GM18517 (cell line): ENCODE measurements at regions not wholly inside any gene's neighbourhood (a gene's known extent, or its start where the extent isn't known, plus 50 kb on each side); places are given as distances from the start of the nearest gene placed in this dataset.
"Not testable (repeated sequence)": the region's sequence is repeated elsewhere in the genome, so short reads cannot be mapped to it uniquely, and the experiment has no call there.

Experiments used
- ATAC-seq: cut with Tn5 transposase; IDR thresholded peaks from one replicate; pipeline ENCODE4 v1.9.1; 2021; ENCODE audit warnings: mild to moderate bottlenecking, moderate library complexity; ENCODE audit not compliant: unreplicated experiment

DNA sequence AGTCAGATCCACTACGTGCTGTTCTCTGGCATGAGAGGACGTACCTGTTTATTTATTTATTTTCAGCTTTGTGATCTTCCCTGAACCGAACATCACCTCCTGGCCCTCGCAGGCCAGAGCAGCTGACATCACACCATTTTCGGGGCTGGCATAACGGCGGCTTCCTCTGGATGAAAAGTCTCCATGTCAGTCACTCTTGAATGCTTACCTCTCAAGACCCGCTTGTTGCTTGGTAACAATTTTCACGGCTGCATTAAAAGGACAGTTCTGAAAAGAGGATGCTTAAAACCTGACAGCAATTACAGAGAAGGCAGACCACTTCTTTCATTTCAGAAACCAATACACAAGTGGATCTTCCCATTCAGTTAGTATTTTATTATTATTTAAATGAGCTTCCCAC is 159.8 kb upstream of the CDH4 start:
- ATAC-seq: no peak

DNA sequence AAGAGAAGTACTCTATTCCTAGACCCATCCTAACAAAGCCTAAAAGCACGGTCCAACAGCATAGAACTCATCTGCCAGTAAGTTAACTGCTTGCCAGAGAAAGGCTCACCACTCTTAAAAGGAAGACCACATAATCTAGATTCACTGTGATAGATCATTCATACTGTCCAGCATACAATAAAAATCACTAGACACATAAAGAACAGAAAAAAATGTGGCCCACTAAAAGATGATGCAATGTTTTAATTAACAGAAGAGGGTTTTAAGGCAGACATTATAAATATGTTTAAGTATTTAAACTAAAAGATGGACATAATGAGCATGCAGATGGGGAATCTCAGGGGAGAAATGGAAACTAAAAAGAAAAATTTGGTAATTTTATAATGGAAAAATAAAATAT is 157.5 kb upstream of the CDH4 start:
- ATAC-seq: no peak

DNA sequence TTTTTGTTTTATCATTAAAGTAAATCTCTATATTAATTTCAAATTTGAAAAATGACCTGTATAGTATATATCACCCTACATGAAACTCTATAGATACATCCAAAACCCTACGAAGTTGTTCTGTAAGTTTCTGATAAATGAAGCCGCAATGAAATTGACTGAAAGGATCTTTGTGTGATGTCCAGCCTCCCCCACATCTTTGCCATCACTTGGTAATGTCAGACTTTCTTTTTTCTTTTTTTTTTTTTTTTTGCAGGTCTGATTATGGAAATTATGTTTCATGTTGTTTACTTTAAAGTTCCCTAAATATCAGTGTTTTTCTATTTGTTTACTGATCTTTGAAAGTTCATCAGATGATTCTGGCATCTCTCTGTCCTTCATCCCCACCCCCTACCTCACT is 155.6 kb upstream of the CDH4 start:
- no peak for ATAC-seq

GRCh38 chr20:61099806-61100205 is 152.3 kb upstream of the CDH4 start:
- ATAC-seq: no peak

- no peak for ATAC-seq
These were observed 151.6 kb upstream of the CDH4 start for GRCh38 chr20:61100489-61100888.

DNA sequence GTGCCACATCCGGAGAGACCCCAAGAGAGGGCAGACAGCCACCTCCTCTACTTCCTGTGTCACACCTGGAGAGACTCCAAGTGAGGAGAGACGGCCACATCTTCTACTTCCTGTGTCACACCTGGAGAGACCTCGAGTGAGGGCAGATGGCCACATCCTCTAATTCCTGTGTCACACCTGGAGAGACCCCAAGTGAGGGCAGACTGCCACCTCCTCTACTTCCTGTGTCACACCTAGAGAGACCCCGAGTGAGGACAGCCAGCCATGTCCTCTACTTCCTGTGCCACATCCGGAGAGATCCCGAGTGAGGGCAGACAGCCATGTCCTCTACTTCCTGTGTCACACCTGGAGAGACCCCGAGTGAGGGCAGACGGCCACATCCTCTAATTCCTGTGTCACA is 150.7 kb upstream of the CDH4 start:
- ATAC-seq: not testable (repeated sequence)

DNA sequence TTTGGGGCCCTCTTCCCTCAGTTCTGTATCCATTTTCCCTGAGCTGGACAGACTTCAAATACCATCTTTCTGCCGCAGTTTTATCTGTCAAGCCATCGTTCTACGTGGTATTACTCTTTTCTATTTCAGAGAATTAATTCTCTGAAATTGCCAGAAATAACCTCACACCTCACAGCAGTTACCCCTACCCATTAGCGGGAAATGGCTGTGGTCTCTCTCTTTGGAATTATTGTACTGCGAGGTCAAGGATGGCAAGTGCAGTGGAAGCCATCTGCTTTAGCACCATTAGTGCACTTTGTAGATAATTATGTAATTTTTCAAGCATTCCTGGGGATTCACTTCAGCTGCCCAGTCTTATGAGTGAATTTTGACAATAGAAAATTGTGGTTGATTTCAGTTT is 147.8 kb upstream of the CDH4 start:
- ATAC-seq: no peak

DNA sequence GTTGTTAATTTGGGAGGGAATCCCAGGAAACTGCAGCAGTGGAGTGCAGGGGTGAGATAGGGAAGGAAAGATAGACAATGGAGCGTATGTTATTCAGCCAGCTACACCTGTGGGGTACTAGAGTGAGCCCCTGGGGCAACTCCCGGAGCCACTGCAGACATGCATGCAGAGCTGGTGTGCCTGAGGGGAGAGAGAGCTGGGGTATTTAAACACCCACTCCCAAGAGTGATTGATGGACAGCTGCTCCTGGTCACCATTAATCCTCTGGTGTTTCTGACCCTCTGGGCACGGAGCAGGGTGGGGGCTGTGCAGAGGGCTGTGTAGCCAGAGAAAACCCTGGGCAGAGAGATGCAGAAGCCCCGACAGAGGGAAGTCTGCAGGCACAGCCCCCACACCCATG is 146.7 kb upstream of the CDH4 start:
- no peak for ATAC-seq

DNA sequence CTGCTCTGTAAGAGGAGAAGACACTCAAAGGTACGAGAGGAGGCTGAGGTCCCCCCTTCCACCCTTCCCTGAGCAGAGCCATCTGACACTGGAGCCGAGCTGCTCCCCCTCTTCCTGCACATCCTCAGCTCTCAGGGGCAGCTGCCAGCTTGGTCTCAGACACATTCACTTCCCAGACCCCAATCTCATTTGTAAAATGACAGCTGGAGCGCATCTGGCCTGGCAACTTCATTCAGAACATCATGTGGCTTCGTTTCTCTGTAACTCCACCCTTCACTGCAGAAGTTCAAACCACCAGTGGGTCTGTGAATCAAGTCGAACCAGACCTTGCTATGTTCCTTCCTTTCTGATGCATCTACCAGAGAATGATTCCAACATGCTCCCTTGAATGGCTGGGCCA is 145.6 kb upstream of the CDH4 start:
- no peak for ATAC-seq

DNA sequence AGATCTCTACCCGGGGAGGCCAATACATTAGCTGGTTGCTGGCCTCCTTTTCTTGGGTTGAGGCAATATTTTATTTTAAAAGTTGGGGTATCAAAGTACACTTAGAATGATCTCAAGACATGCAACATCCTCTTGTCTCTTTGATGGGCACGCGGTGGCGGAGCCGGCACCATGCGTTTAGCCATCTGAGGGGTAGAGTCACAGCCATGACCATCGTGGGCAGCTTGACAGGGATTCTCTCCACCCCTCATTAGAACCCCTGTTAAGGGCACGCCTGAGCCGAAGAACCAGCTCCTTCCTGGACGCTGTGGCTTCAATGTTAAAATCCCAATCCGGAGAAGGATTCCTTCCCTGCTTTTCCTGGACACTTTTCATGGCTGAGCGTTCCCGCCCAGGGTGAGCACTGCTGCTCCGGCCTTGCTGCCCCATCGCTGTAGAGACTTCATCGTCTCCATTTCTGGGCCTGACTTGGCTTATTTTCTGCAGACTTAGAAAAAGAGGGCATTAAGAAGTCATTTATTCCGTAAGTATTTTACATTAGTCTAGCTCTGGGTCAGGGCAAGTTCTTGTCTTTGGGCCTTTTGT is 142.7 kb upstream of the CDH4 start:
- no peak for ATAC-seq

DNA sequence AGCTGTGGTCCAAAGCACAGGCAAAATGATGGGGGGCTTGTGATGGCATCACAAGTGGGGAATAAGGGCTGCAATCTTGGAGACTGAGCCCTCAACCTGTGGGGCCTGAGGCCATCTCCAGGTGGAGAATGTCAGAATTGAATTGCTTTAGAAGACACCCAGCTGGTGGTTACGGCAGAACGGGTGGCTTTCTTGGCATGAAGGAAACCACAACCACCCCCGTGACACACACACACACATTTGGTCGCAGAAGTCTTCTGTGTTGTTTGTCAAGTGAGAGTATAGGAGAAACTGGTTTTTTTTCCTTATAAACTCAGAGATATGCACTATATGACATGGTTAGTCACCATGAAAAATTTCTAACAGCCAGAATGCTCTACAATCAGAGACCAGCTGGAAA is 139.5 kb upstream of the CDH4 start:
- no peak for ATAC-seq

DNA sequence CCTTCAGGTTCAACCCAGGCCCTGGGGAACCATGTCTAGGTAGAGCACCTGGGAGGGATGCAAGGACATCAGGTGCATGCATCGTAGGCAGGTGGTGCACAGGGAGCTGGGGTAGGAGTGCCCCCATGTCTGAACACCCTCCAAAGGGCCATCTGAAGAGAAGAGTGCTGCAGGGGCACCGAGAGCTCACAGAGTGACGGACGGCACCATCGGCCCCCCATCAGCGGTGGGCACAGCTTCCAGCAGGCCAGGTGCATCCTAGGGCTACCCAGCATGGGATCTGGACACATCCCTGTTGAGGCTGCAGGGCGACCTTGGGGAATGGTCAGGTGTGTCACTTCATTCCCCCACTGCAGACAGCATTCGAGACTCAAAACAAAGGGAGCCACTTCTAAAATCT is 138.3 kb upstream of the CDH4 start:
- ATAC-seq: no peak

DNA sequence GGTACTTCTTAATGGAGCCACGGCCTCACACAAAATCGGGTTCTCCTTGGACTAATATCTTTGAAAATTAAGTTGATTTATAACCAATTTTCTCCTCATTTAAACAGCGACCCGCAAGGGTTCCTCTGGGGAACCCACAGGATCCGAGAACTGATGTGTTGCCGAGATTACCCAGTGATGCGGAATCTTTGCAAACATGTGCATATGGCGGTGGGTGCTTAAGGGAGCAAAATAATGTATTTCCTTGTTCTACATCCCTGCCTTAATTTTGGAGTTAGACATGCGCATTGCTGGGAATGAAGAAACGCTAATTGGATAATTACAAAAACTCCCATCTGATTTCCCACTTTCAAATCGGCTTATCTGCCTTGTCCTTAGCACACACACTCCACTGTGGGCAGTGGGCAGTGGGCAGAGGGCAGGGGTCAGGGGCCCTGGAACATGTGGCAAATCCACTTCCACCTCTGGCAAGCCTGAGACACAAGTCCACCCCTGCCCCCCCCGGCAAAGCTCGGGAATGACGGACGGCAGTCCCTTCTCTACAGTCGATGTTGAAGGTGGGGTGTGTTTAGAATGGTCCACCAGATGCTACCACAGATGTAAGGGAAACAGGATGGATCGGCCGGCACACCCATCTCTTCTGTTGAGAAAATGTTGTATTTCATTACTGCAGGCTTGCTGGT is 137.4 kb upstream of the CDH4 start:
- ATAC-seq: no peak

- ATAC-seq: no peak
These were observed 136.5 kb upstream of the CDH4 start for GRCh38 chr20:61115364-61116065.

DNA sequence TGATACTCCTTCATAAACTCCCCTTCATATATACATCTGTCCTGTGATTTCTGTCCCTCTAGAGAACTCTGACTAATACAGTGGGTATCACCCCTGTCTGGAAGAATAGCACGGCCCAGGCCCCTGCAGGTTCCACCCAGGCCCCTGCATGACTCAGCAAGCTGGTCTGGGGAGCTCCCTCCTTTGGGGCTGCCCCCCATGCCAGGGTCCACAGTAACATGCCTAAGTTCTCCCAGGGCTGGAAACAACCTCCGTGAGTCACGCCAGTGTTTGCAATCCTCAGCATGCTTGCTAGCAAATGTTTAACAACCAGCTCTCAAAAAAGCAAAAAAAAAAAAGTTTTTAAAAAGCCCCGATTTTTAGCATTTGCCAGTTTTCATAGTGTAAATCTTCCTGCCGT is 134.3 kb upstream of the CDH4 start:
- ATAC-seq: no peak

GRCh38 chr20:61118429-61119224 is 133.4 kb upstream of the CDH4 start:
- no peak for ATAC-seq

GRCh38 chr20:61119273-61119672 is 132.8 kb upstream of the CDH4 start:
- ATAC-seq: no peak

GRCh38 chr20:61119794-61120410 is 132.2 kb upstream of the CDH4 start:
- ATAC-seq: no peak

DNA sequence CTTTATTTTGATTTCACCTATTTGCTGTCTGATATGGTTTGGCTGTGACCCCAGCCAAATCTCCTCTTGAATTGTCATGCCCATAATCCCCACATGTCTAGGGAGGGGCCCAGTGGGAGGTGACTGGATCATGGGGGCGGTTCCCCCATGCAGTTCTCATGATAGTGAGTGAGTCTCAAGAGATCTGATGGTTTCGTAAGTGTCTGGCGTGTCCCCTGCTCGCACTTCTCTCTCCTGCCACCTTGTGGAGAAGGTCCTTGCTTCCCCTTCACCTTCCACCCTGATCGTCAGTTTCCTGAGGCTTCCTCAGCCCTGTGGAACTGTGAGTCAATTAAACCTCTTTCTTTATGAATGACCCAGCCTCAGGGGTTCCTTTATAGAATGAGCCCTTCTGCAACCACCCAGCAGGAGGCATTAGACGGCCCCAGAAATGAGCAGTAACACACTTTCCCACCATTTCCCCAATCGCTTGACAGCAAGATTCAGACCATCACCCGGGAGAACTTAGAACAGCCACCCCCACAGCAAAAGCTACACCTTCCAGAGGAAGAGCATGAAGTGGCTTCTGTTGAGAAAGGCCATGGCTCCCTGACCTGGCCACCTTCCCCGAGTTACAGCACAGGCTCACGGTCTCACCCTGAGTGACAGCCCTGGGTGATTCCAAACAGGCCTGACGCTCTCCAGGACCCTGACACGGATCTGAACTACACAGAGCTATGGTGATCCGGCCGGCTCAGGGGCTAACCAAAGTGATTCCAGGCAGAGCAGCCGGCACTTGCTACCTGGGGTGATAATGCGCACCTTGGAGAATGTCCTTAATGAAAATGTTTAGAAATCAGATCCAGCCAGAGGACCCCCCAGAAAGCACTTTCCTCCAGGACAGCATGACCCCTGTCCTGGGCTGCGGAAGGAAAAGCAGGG is 131.2 kb upstream of the CDH4 start:
- no peak for ATAC-seq

DNA sequence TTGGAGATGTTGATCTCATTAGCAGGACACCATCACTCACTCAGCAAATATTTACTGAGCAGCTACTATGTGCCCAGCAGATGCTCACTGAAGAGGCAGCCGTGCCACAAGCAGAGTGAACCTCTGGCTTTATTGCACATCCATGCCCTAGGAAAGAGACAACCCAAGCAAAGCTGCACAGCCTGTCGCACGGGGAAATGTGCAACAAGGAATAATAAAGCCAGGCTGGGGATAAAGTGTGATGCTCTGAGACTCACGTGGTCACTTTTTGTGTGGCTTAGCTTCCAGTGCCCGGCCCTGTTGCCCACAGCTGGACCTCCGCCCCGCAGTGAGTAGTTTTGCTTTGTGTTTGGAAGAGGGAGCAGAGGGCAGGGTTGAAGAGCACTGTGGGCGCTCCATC is 130.4 kb upstream of the CDH4 start:
- no peak for ATAC-seq
